ENCODE measurements at regions not wholly inside any gene's neighbourhood (a gene's known extent, or its start where the extent isn't known, plus 50 kb on each side); places are given as distances from the start of the nearest gene placed in this dataset.

- intact Hi-C loops (cut with DNase I), result no loop called here
- Histone ChIP-seq H3K4me3 (no peak overlapping the region), H3K27ac (no peak overlapping the region), H3K36me3 (no peaks in the 10 kb centered on the region), H3K4me1 (no peaks in the 10 kb centered on the region), H3K9me3 (no peaks in the 10 kb centered on the region), H3K27me3 (ENCODE audit: low read depth) (no peaks in the 10 kb centered on the region)
- no peak for ATAC-seq
- no peak for TF ChIP-seq CTCF (IDR thresholded peaks at IDR 0.05)
- no peak for DNase-seq
Measured at GRCh38 chr9:81758123-81758797, 68.9 kb upstream of the TLE1 start.

- H3K4me3 ChIP-seq, result no peak overlapping the region
- H3K9me3 ChIP-seq, result no peaks in the 10 kb centered on the region
- intact Hi-C loops (cut with DNase I), result no loop called here
- H3K36me3 ChIP-seq, result no peaks in the 10 kb centered on the region
- no peak overlapping the region for H3K27ac ChIP-seq
- no peak for TF ChIP-seq CTCF (IDR thresholded peaks at IDR 0.05)
- no peak for DNase-seq
- no peak for ATAC-seq
- no peaks in the 10 kb centered on the region for H3K4me1 ChIP-seq
- H3K27me3 ChIP-seq (ENCODE audit: low read depth), result no peaks in the 10 kb centered on the region
Measured at GRCh38 chr9:81759680-81760215, 70.4 kb upstream of the TLE1 start.

GRCh38 chr9:81767921-81768320 lies 78.6 kb upstream of the TLE1 start:
- Histone ChIP-seq H3K27ac (no peak overlapping the region), H3K27me3 (ENCODE audit: low read depth) (no peaks in the 10 kb centered on the region), H3K36me3 (no peaks in the 10 kb centered on the region), H3K4me3 (no peak overlapping the region), H3K9me3 (no peaks in the 10 kb centered on the region), H3K4me1 (no peaks in the 10 kb centered on the region)
- DNase-seq, result no peak
- no peak for TF ChIP-seq CTCF (IDR thresholded peaks at IDR 0.05)
- ATAC-seq, result no peak
- intact Hi-C loops (cut with DNase I), result no loop called here

- no peak for DNase-seq
- Histone ChIP-seq H3K36me3 (no peaks in the 10 kb centered on the region), H3K4me3 (no peak overlapping the region), H3K27me3 (ENCODE audit: low read depth) (no peaks in the 10 kb centered on the region), H3K27ac (no peak overlapping the region), H3K9me3 (no peaks in the 10 kb centered on the region), H3K4me1 (no peaks in the 10 kb centered on the region)
- ATAC-seq, result no peak
- no peak for TF ChIP-seq CTCF (IDR thresholded peaks at IDR 0.05)
- intact Hi-C loops (cut with DNase I), result no loop called here
Measured at GRCh38 chr9:81771571-81771970, 82.2 kb upstream of the TLE1 start.

- Histone ChIP-seq H3K9me3 (no peaks in the 10 kb centered on the region), H3K36me3 (no peaks in the 10 kb centered on the region), H3K27ac (no peak overlapping the region), H3K27me3 (ENCODE audit: low read depth) (no peaks in the 10 kb centered on the region), H3K4me3 (no peak overlapping the region), H3K4me1 (no peaks in the 10 kb centered on the region)
- DNase-seq, result no peak
- intact Hi-C loops (cut with DNase I), result no loop called here
- TF ChIP-seq CTCF (IDR thresholded peaks at IDR 0.05), result no peak
- no peak for ATAC-seq
Measured at GRCh38 chr9:81772144-81772543, 82.8 kb upstream of the TLE1 start.
